ENCODE measurements at regions not wholly inside any gene's neighbourhood (a gene's known extent, or its start where the extent isn't known, plus 50 kb on each side); places are given as distances from the start of the nearest gene placed in this dataset.

GRCh38 chr11:115890500-115890899 is 386.3 kb upstream of the CADM1 start (continued):
- no peak for TF ChIP-seq CHD2 (IDR thresholded peaks at IDR 0.05; ENCODE audit: low read length, partially characterized antibody)
- TF ChIP-seq, protein P1, sequence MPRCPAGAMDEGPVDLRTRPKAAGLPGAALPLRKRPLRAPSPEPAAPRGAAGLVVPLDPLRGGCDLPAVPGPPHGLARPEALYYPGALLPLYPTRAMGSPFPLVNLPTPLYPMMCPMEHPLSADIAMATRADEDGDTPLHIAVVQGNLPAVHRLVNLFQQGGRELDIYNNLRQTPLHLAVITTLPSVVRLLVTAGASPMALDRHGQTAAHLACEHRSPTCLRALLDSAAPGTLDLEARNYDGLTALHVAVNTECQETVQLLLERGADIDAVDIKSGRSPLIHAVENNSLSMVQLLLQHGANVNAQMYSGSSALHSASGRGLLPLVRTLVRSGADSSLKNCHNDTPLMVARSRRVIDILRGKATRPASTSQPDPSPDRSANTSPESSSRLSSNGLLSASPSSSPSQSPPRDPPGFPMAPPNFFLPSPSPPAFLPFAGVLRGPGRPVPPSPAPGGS (IDR thresholded peaks at IDR 0.05) = no peak
- no peak for TF ChIP-seq USF2 (IDR thresholded peaks at IDR 0.05)
- no peak for TF ChIP-seq HOXB13 (CRISPR knock-in tag; IDR thresholded peaks at IDR 0.05; ENCODE audit: low read depth)
- no peak for TF ChIP-seq KDM5A (IDR thresholded peaks at IDR 0.05)
- TF ChIP-seq, protein P2, sequence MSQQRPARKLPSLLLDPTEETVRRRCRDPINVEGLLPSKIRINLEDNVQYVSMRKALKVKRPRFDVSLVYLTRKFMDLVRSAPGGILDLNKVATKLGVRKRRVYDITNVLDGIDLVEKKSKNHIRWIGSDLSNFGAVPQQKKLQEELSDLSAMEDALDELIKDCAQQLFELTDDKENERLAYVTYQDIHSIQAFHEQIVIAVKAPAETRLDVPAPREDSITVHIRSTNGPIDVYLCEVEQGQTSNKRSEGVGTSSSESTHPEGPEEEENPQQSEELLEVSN (IDR thresholded peaks at IDR 0.05; ENCODE audit: borderline replicate concordance, low read depth) = no peak

DNA sequence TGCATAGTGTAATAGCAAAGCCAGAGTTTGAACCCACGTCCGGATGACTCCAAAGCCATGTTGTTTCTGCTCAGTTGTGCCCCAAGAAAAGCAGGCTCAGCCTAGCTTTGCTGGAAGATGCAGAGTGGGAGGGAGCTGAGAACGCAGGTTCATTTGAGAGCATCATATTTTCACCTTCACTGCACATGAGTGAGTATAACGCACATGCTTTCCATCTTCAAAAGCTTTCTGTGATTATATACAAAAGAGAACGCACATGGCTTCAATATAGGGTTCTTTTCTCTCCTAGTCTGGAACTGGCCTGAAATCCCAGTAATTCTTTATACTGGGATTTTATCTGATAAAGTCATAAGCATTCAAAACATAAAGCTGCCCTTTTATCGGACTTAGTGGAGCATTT is 385.5 kb upstream of the CADM1 start:
- no peak for ATAC-seq
- Histone ChIP-seq H3K9me3 (no peaks in the 10 kb centered on the region), H3K4me1 (no peaks in the 10 kb centered on the region), H3K4me2 (no peak overlapping the region), H3K4me3 (no peak overlapping the region), H3K27ac (no peak overlapping the region)
- DNase-seq (ENCODE audit: low read depth in 1 of 2, low spot score in 1 of 2) = no peak
- CTCF ChIA-PET = no interaction called here
- FAIRE-seq = no peak
- WGBS (ENCODE audit: missing lambda C conversion rate) = 25% methylated on average over 6 of the region's 6 CpGs
- POLR2A ChIA-PET = no interaction called here
- TF ChIP-seq, protein P2 (IDR thresholded peaks at IDR 0.05; ENCODE audit: borderline replicate concordance, low read depth) = no peak
- TF ChIP-seq NFE2L2 (conservative IDR thresholded peaks at IDR 0.05; ENCODE audit: low read length) (no peak), EHF (CRISPR knock-in tag; IDR thresholded peaks at IDR 0.05) (no peak), KDM5A (IDR thresholded peaks at IDR 0.05) (no peak), RAD21 (conservative IDR thresholded peaks at IDR 0.05 in 1 of 2, IDR thresholded peaks at IDR 0.05 in 1 of 2) (no peak), ELK1 (IDR thresholded peaks at IDR 0.05; ENCODE audit: low read depth, low read length) (no peak), EHMT2 (IDR thresholded peaks at IDR 0.05; ENCODE audit: low read depth) (no peak), HOXA7 (CRISPR knock-in tag; IDR thresholded peaks at IDR 0.05) (no peak), CHD2 (IDR thresholded peaks at IDR 0.05; ENCODE audit: low read length, partially characterized antibody) (no peak), MAZ (IDR thresholded peaks at IDR 0.05; ENCODE audit: borderline replicate concordance, low read depth, low read length) (no peak), CEBPB (IDR thresholded peaks at IDR 0.05) (no peak), CHD4 (IDR thresholded peaks at IDR 0.05; ENCODE audit: borderline replicate concordance) (no peak), RFX5 (IDR thresholded peaks at IDR 0.05) (no peak), NR3C1 (IDR thresholded peaks at IDR 0.05) (no peak)

GRCh38 chr11:115887727-115888126 is 383.5 kb upstream of the CADM1 start:
- 23% methylated on average over 8 of the region's 8 CpGs for WGBS (ENCODE audit: missing lambda C conversion rate)
- TF ChIP-seq POLR2AphosphoS2 (conservative IDR thresholded peaks at IDR 0.05; ENCODE audit: low read length) (no peak), JUNB (IDR thresholded peaks at IDR 0.05) (no peak), NR3C1 (IDR thresholded peaks at IDR 0.05) (no peak), RAD21 (conservative IDR thresholded peaks at IDR 0.05 in 1 of 2, IDR thresholded peaks at IDR 0.05 in 1 of 2) (no peak), ZFP36 (IDR thresholded peaks at IDR 0.05; ENCODE audit: borderline replicate concordance, partially characterized antibody) (no peak), SREBF2 (IDR thresholded peaks at IDR 0.05) (no peak), RFX5 (IDR thresholded peaks at IDR 0.05) (no peak), ESRRA (IDR thresholded peaks at IDR 0.05; ENCODE audit: borderline replicate concordance, low read length) (no peak), EHF (CRISPR knock-in tag; IDR thresholded peaks at IDR 0.05) (no peak), RNF2 (IDR thresholded peaks at IDR 0.05; ENCODE audit: borderline replicate concordance, low read depth) (no peak), GATA3 (IDR thresholded peaks at IDR 0.05; ENCODE audit: borderline replicate concordance) (no peak), HOXB13 (CRISPR knock-in tag; IDR thresholded peaks at IDR 0.05; ENCODE audit: low read depth) (no peak), FOXS1 (CRISPR knock-in tag; IDR thresholded peaks at IDR 0.05) (no peak), MYC (IDR thresholded peaks at IDR 0.05; ENCODE audit: borderline replicate concordance, low read length) (no peak), HDAC2 (IDR thresholded peaks at IDR 0.05) (no peak)
- Histone ChIP-seq H3K4me1 (no peaks in the 10 kb centered on the region), H3K4me2 (no peak overlapping the region), H3K27ac (no peak overlapping the region), H3K4me3 (no peak overlapping the region), H3K9me3 (no peaks in the 10 kb centered on the region)
- CTCF ChIA-PET = no interaction called here
- POLR2A ChIA-PET = no interaction called here
- no peak for ATAC-seq
- no peak for FAIRE-seq
- DNase-seq (ENCODE audit: low read depth in 1 of 2, low spot score in 1 of 2) = no peak
